PFSK-1 (cell line): ENCODE measurements at regions not wholly inside any gene's neighbourhood (a gene's known extent, or its start where the extent isn't known, plus 50 kb on each side); places are given as distances from the start of the nearest gene placed in this dataset.

Experiments
- FOXP2 ChIP-seq: optimal IDR thresholded peaks from 2 replicates; pipeline ENCODE3; 2011; ENCODE audit warnings: borderline replicate concordance, control low read depth, inconsistent platforms; ENCODE audit not compliant: insufficient read depth; ENCODE audit errors: extremely low read length, extremely low read depth
- POLR2AphosphoS5 ChIP-seq: IDR thresholded peaks from 2 replicates; pipeline ENCODE4 v1.6.1; 2012; ENCODE audit warnings: low read depth, mild to moderate bottlenecking, control low read depth, low read length, moderate library complexity
- SIN3A ChIP-seq: IDR thresholded peaks from 2 replicates; pipeline ENCODE4 v1.6.1; 2012; ENCODE audit warnings: mild to moderate bottlenecking, low read length, moderate library complexity, borderline replicate concordance; ENCODE audit not compliant: insufficient read depth
- TAF1 ChIP-seq: IDR thresholded peaks from 2 replicates; pipeline ENCODE4 v1.6.1; 2012; ENCODE audit warnings: low read length, control low read depth, borderline replicate concordance; ENCODE audit not compliant: insufficient read depth
- TF ChIP-seq, protein P1 (sequence below), 2 experiments: IDR thresholded peaks; 2 replicates each; pipeline versions ENCODE4 v1.6.1 to v1.8.0; 2011 to 2012; ENCODE audit warnings: low read depth in 2 of 2, low read length in 2 of 2, control low read depth in 1 of 2, inconsistent platforms in 1 of 2, mild to moderate bottlenecking in 1 of 2, moderate library complexity in 1 of 2; ENCODE audit not compliant: insufficient read depth in 1 of 2

DNA sequence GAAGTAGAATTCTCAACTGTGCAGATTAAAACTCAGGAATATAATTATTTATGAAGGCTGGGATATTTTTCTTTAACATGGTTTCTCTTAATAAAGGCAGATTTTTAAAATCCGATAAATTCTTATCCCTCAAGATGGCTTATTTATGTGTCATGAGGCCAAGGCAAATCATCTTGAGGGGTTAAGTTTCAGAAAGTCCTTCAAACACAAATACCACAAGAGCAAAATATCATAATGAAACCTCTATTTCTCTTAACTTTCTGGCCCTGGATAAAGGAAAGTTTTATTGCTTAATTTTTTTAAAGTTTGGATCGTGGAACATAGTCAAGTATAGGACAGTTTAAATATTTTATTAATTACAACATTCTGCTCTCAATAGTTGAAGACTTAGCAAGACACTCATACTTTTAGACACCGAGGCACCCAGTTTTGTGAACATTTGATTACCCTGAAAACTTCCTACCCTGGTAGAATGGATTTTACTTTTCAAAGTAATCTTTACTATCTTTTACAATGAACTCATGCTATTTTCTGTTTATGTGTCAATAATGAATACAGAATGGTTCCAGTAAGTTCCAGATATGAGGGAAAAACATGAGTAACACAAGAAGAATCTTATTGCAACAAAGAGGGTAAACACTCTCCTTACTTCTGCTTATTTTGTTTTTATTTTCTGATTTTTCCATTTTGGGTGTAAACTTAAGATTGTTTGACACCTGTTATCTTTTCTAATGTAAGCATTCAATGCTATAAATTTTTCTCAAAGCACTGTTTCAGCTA lies 200.7 kb upstream of the IL15 start:
- TF ChIP-seq TAF1 (no peak), FOXP2 (no peak), POLR2AphosphoS5 (no peak), SIN3A (no peak)
- TF ChIP-seq, protein P1, sequence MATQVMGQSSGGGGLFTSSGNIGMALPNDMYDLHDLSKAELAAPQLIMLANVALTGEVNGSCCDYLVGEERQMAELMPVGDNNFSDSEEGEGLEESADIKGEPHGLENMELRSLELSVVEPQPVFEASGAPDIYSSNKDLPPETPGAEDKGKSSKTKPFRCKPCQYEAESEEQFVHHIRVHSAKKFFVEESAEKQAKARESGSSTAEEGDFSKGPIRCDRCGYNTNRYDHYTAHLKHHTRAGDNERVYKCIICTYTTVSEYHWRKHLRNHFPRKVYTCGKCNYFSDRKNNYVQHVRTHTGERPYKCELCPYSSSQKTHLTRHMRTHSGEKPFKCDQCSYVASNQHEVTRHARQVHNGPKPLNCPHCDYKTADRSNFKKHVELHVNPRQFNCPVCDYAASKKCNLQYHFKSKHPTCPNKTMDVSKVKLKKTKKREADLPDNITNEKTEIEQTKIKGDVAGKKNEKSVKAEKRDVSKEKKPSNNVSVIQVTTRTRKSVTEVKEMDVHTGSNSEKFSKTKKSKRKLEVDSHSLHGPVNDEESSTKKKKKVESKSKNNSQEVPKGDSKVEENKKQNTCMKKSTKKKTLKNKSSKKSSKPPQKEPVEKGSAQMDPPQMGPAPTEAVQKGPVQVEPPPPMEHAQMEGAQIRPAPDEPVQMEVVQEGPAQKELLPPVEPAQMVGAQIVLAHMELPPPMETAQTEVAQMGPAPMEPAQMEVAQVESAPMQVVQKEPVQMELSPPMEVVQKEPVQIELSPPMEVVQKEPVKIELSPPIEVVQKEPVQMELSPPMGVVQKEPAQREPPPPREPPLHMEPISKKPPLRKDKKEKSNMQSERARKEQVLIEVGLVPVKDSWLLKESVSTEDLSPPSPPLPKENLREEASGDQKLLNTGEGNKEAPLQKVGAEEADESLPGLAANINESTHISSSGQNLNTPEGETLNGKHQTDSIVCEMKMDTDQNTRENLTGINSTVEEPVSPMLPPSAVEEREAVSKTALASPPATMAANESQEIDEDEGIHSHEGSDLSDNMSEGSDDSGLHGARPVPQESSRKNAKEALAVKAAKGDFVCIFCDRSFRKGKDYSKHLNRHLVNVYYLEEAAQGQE (IDR thresholded peaks at IDR 0.05; ENCODE audit: insufficient read depth in 1 of 2, low read depth in 2 of 2, low read length in 2 of 2): no peak

DNA sequence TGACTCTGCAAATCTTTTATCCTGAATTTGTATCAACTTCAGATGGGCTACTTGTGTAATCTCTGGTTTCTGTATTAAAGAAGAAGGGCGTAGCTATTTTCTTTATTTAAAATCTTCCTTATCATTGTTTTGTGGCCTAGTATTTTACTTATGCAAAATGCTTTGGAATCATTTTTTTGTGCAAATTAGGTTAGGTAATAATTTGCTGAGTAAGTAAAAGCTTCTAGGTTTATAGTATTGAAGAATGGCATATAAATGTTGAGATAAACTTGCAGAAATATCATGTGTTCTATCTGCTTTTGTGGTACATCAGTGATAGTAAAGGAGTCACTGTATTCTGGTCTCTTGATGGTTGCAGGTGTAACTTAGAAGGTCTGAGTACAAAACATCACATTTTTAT lies 197.2 kb upstream of the IL15 start:
- TF ChIP-seq TAF1: no peak
- TF ChIP-seq POLR2AphosphoS5: no peak
- no peak for TF ChIP-seq SIN3A
- no peak for TF ChIP-seq FOXP2
- TF ChIP-seq, protein P1 (IDR thresholded peaks at IDR 0.05; ENCODE audit: insufficient read depth in 1 of 2, low read depth in 2 of 2, low read length in 2 of 2): no peak

DNA sequence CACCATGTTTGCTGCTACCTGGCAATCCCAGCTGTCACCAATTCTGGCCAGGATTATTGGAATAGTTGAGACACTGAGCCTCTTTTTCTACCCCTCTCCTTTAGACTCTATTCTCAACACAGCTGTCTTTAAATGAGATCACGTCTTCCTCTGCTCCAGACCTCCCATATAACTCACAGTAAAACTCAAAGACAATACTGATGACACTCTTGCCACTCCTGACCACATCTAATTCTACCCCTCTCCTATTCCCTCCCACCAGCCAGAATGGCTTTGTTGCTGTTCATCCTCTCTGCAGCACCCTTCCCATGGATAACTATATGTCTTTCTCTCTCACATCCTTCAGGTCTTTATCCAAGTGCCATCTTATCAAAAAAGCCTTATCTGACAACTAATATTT lies 188.6 kb upstream of the IL15 start:
- TF ChIP-seq FOXP2: no peak
- TF ChIP-seq, protein P1 (IDR thresholded peaks at IDR 0.05; ENCODE audit: insufficient read depth in 1 of 2, low read depth in 2 of 2, low read length in 2 of 2): no peak
- no peak for TF ChIP-seq SIN3A
- no peak for TF ChIP-seq POLR2AphosphoS5
- TF ChIP-seq TAF1: no peak

DNA sequence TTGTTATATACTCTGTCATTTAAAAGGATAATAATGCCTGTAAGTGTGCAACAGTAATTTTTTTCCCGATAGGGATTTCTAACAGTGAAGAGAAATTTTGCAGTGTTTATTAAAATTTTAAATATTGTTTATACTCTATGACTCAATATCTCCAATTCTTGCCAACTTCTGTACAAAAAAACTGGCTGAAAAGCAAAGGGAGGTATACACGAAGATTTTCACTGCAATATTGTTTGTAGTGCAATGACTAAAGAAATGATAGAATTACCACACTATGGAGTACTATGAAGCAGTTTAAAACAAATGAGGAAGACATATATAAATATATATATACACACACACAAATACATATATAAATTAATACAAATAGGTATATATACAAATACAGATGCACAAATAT lies 187.9 kb upstream of the IL15 start:
- TF ChIP-seq POLR2AphosphoS5 (no peak), FOXP2 (no peak), TAF1 (no peak), SIN3A (no peak)
- TF ChIP-seq, protein P1 (IDR thresholded peaks at IDR 0.05; ENCODE audit: insufficient read depth in 1 of 2, low read depth in 2 of 2, low read length in 2 of 2): no peak
